Naive thymus-derived CD8-positive, alpha-beta T cell (primary cell): ENCODE measurements at regions not wholly inside any gene's neighbourhood (a gene's known extent, or its start where the extent isn't known, plus 50 kb on each side); places are given as distances from the start of the nearest gene placed in this dataset.
"Not testable (repeated sequence)": the region's sequence is repeated elsewhere in the genome, so short reads cannot be mapped to it uniquely, and the experiment has no call there.

Source experiments
- ATAC-seq, 2 donors: fragments of 150-1000 bp; cut with Tn5 transposase in 1 of 2; sonication (Bioruptor Pico), chemical (Tn5 transposase) in 1 of 2; 1 replicate in 1 of 2; 2 replicates in 1 of 2; pipeline ENCODE4 v1.10.0; 2021; ENCODE audit warnings: mild to moderate bottlenecking in 2 of 2, moderate library complexity in 2 of 2
- POLR2A ChIA-PET: fragments of 350-600 bp; sonication (Branson Sonifier 250); formaldehyde crosslinking; loops from one replicate; lab custom pipeline; 2021; ENCODE audit warnings: antibody characterized with exemption; lab: Charles Lee
- DNase-seq, 10 donors: peaks; one replicate each; pipeline versions ENCODE4 v3.0.0 to v3.0.0-alpha.2; 2020 to 2022
- H3K27ac Mint-ChIP-seq, 10 donors: one replicate each; pipeline ENCODE4 v1.8.0; 2020 to 2022; ENCODE audit warnings: mild to moderate bottlenecking in 10 of 10, mixed read lengths in 10 of 10, moderate library complexity in 4 of 10, inconsistent platforms in 1 of 10
- H3K27me3 Mint-ChIP-seq, 5 donors: one replicate each; pipeline ENCODE4 v1.8.0; 2021 to 2022; ENCODE audit warnings: mixed read lengths in 5 of 5
- H3K36me3 Mint-ChIP-seq, 3 donors: one replicate each; pipeline ENCODE4 v1.8.0; 2020 to 2022; ENCODE audit warnings: mixed read lengths in 3 of 3, mild to moderate bottlenecking in 2 of 3, inconsistent platforms in 1 of 3
- H3K4me1 Mint-ChIP-seq, 4 donors: one replicate each; pipeline ENCODE4 v1.8.0; 2021 to 2022; ENCODE audit warnings: mixed read lengths in 4 of 4
- H3K4me3 Mint-ChIP-seq, 10 donors: one replicate each; pipeline ENCODE4 v1.8.0; 2020 to 2022; ENCODE audit warnings: mild to moderate bottlenecking in 10 of 10, mixed read lengths in 10 of 10, moderate library complexity in 6 of 10, inconsistent platforms in 1 of 10
- H3K9me3 Mint-ChIP-seq, 9 donors: one replicate each; pipeline ENCODE4 v1.8.0; 2020 to 2022; ENCODE audit warnings: mixed read lengths in 9 of 9, mild to moderate bottlenecking in 3 of 9, inconsistent platforms in 1 of 9, moderate library complexity in 1 of 9

GRCh38 chr12:67893022-67893580 lies 96.1 kb upstream of the IFNG-AS1 start:
- no peak overlapping the region for H3K4me3 Mint-ChIP-seq
- H3K36me3 Mint-ChIP-seq, result peaks cover 0 to 5% (median 4%) of the 10 kb centered on the region in 3 donors
- peaks cover 0 to 2% (median 0%) of the 10 kb centered on the region in 5 donors for H3K27me3 Mint-ChIP-seq
- ATAC-seq (no peak), DNase-seq (no peak)
- POLR2A ChIA-PET, result no interaction called here
- H3K27ac Mint-ChIP-seq, result no peak overlapping the region
- H3K9me3 Mint-ChIP-seq, result peaks cover 0 to 10% (median 4%) of the 10 kb centered on the region in 9 donors
- H3K4me1 Mint-ChIP-seq, result peaks cover 17 to 21% (median 18%) of the 10 kb centered on the region in 4 donors

GRCh38 chr12:67900418-67900817 lies 88.8 kb upstream of the IFNG-AS1 start:
- Mint-ChIP-seq H3K27ac (peak overlapping the region in 8 of 10 donors; percentile 13 to 88 (median 64)), H3K9me3 (peaks cover 0 to 13% (median 9%) of the 10 kb centered on the region in 9 donors), H3K4me1 (peaks cover 4 to 16% (median 10%) of the 10 kb centered on the region in 4 donors), H3K4me3 (peak overlapping the region in 5 of 10 donors; percentile 23 to 54 (median 50))
- not testable (repeated sequence) for H3K36me3 Mint-ChIP-seq, ATAC-seq, H3K27me3 Mint-ChIP-seq
- POLR2A ChIA-PET, result interaction anchor here (1.1 to 1.2 kb wide), 2 partner anchors 10 to 250 kb away, joined by 4 to 7 read pairs; no protein-coding TSS in a partner anchor
- peak in 9 of 10 donors; percentile 3 to 85 (median 45) for DNase-seq

- DNase-seq, result no peak
- POLR2A ChIA-PET, result interaction anchor here (0.6 kb wide), 1 partner anchor 259 kb away, joined by 3 read pairs; no protein-coding TSS in a partner anchor
- Mint-ChIP-seq H3K36me3 (peaks cover 0 to 3% (median 0%) of the 10 kb centered on the region in 3 donors), H3K4me1 (peaks cover 0 to 2% (median 0%) of the 10 kb centered on the region in 4 donors), H3K4me3 (no peak overlapping the region), H3K27ac (no peak overlapping the region), H3K9me3 (peaks cover 0 to 27% (median 2%) of the 10 kb centered on the region in 9 donors), H3K27me3 (peaks cover 0 to 5% (median 0%) of the 10 kb centered on the region in 5 donors)
- no peak for ATAC-seq
Observed at GRCh38 chr12:67909091-67909531, 80.1 kb upstream of the IFNG-AS1 start.

GRCh38 chr12:67909681-67910080 lies 79.6 kb upstream of the IFNG-AS1 start:
- Mint-ChIP-seq H3K27me3 (peaks cover 0 to 5% (median 0%) of the 10 kb centered on the region in 5 donors), H3K36me3 (peaks cover 0 to 3% (median 0%) of the 10 kb centered on the region in 3 donors), H3K4me3 (no peak overlapping the region), H3K4me1 (peaks cover 0 to 2% (median 0%) of the 10 kb centered on the region in 4 donors), H3K9me3 (peaks cover 0 to 27% (median 2%) of the 10 kb centered on the region in 9 donors), H3K27ac (no peak overlapping the region)
- DNase-seq (no peak), ATAC-seq (no peak)
- POLR2A ChIA-PET, result interaction anchor here (0.6 kb wide), 1 partner anchor 260 kb away, joined by 3 read pairs; no protein-coding TSS in a partner anchor

- POLR2A ChIA-PET, result no interaction called here
Observed at GRCh38 chr12:67910360-67911274, 78.6 kb upstream of the IFNG-AS1 start.

GRCh38 chr12:67911275-67911600 lies 78.0 kb upstream of the IFNG-AS1 start:
- Mint-ChIP-seq H3K27me3 (peaks cover 0 to 5% (median 0%) of the 10 kb centered on the region in 5 donors), H3K4me3 (no peak overlapping the region), H3K9me3 (peaks cover 0 to 27% (median 2%) of the 10 kb centered on the region in 9 donors), H3K4me1 (peaks cover 0 to 2% (median 2%) of the 10 kb centered on the region in 4 donors), H3K27ac (no peak overlapping the region), H3K36me3 (peaks cover 0 to 3% (median 0%) of the 10 kb centered on the region in 3 donors)
- POLR2A ChIA-PET, result no interaction called here
- DNase-seq (no peak), ATAC-seq (no peak)

More at GRCh38 chr12:67910360-67911274, 78.6 kb upstream of the IFNG-AS1 start:
- Mint-ChIP-seq H3K9me3 (peaks cover 0 to 27% (median 2%) of the 10 kb centered on the region in 9 donors), H3K4me1 (peaks cover 0 to 2% (median 0%) of the 10 kb centered on the region in 4 donors), H3K27ac (no peak overlapping the region), H3K27me3 (peaks cover 0 to 5% (median 0%) of the 10 kb centered on the region in 5 donors), H3K4me3 (no peak overlapping the region), H3K36me3 (peaks cover 0 to 3% (median 0%) of the 10 kb centered on the region in 3 donors)
- ATAC-seq (no peak), DNase-seq (no peak)

GRCh38 chr12:67911789-67912188 lies 77.5 kb upstream of the IFNG-AS1 start:
- H3K4me1 Mint-ChIP-seq, result peaks cover 0 to 6% (median 3%) of the 10 kb centered on the region in 4 donors
- DNase-seq (no peak), ATAC-seq (no peak)
- peaks cover 0 to 5% (median 0%) of the 10 kb centered on the region in 5 donors for H3K27me3 Mint-ChIP-seq
- H3K36me3 Mint-ChIP-seq, result peaks cover 0 to 3% (median 0%) of the 10 kb centered on the region in 3 donors
- peaks cover 0 to 22% (median 0%) of the 10 kb centered on the region in 9 donors for H3K9me3 Mint-ChIP-seq
- no peak overlapping the region for H3K4me3 Mint-ChIP-seq
- H3K27ac Mint-ChIP-seq, result peak overlapping the region in 1 of 10 donors; percentile 1
- POLR2A ChIA-PET, result no interaction called here

- H3K36me3 Mint-ChIP-seq, result no peaks in the 10 kb centered on the region
- peaks cover 0 to 12% (median 0%) of the 10 kb centered on the region in 9 donors for H3K9me3 Mint-ChIP-seq
- no peak for DNase-seq
- H3K27me3 Mint-ChIP-seq, result peaks cover 0 to 3% (median 0%) of the 10 kb centered on the region in 5 donors
- peak in 1 of 2 donors; percentile 40 for ATAC-seq
- POLR2A ChIA-PET, result interaction anchor here (0.7 kb wide), 1 partner anchor 279 kb away, joined by 4 read pairs; no protein-coding TSS in a partner anchor
- H3K27ac Mint-ChIP-seq, result no peak overlapping the region
- no peak overlapping the region for H3K4me3 Mint-ChIP-seq
- peaks cover 1 to 8% (median 5%) of the 10 kb centered on the region in 4 donors for H3K4me1 Mint-ChIP-seq
Observed at GRCh38 chr12:67915335-67915851, 73.9 kb upstream of the IFNG-AS1 start.

- no peak overlapping the region for H3K27ac Mint-ChIP-seq
- POLR2A ChIA-PET, result no interaction called here
- peaks cover 0 to 3% (median 0%) of the 10 kb centered on the region in 5 donors for H3K27me3 Mint-ChIP-seq
- peaks cover 0 to 5% (median 0%) of the 10 kb centered on the region in 9 donors for H3K9me3 Mint-ChIP-seq
- ATAC-seq (no peak), DNase-seq (no peak)
- H3K4me1 Mint-ChIP-seq, result peaks cover 3 to 12% (median 6%) of the 10 kb centered on the region in 4 donors
- H3K36me3 Mint-ChIP-seq, result no peaks in the 10 kb centered on the region
- no peak overlapping the region for H3K4me3 Mint-ChIP-seq
Observed at GRCh38 chr12:67916266-67916970, 72.8 kb upstream of the IFNG-AS1 start.

- no peak for DNase-seq
- Mint-ChIP-seq H3K27me3 (peaks cover 0 to 3% (median 0%) of the 10 kb centered on the region in 5 donors), H3K4me1 (peaks cover 3 to 12% (median 6%) of the 10 kb centered on the region in 4 donors), H3K4me3 (no peak overlapping the region), H3K9me3 (no peaks in the 10 kb centered on the region), H3K36me3 (no peaks in the 10 kb centered on the region), H3K27ac (no peak overlapping the region)
- POLR2A ChIA-PET, result no interaction called here
- no peak for ATAC-seq
Observed at GRCh38 chr12:67917811-67918210, 71.4 kb upstream of the IFNG-AS1 start.

GRCh38 chr12:67918441-67918840 lies 70.8 kb upstream of the IFNG-AS1 start:
- H3K4me3 Mint-ChIP-seq, result no peak overlapping the region
- peaks cover 3 to 12% (median 6%) of the 10 kb centered on the region in 4 donors for H3K4me1 Mint-ChIP-seq
- POLR2A ChIA-PET, result no interaction called here
- H3K9me3 Mint-ChIP-seq, result no peaks in the 10 kb centered on the region
- no peak overlapping the region for H3K27ac Mint-ChIP-seq
- ATAC-seq (no peak), DNase-seq (no peak)
- H3K36me3 Mint-ChIP-seq, result no peaks in the 10 kb centered on the region
- H3K27me3 Mint-ChIP-seq, result no peaks in the 10 kb centered on the region

- no peak overlapping the region for H3K4me3 Mint-ChIP-seq
- peaks cover 3 to 12% (median 6%) of the 10 kb centered on the region in 4 donors for H3K4me1 Mint-ChIP-seq
- no peak overlapping the region for H3K27ac Mint-ChIP-seq
Observed at GRCh38 chr12:67919406-67919805, 69.8 kb upstream of the IFNG-AS1 start.

More at GRCh38 chr12:67919406-67919805, 69.8 kb upstream of the IFNG-AS1 start:
- no peak for DNase-seq
- POLR2A ChIA-PET, result no interaction called here
- Mint-ChIP-seq H3K27me3 (peaks cover 0 to 2% (median 0%) of the 10 kb centered on the region in 5 donors), H3K9me3 (no peaks in the 10 kb centered on the region), H3K36me3 (no peaks in the 10 kb centered on the region)
- no peak for ATAC-seq
